ENCODE measurements at regions not wholly inside any gene's neighbourhood (a gene's known extent, or its start where the extent isn't known, plus 50 kb on each side); places are given as distances from the start of the nearest gene placed in this dataset.
A peak's percentile ranks its signal among the peaks of the same experiment; 100 is the strongest.

GRCh38 chr2:16584084-16584483 is 81.5 kb downstream of the CYRIA start:
- Mint-ChIP-seq H3K4me1 (no peaks in the 10 kb centered on the region), H3K36me3 (ENCODE audit: low read depth) (no peaks in the 10 kb centered on the region), H3K27me3 (peaks cover 2% of the 10 kb centered on the region), H3K4me3 (no peak overlapping the region), H3K27ac (no peak overlapping the region), H3K9me3 (no peaks in the 10 kb centered on the region)
- no peak for DNase-seq
- no peak for ATAC-seq

GRCh38 chr2:16581241-16581640 is 84.4 kb downstream of the CYRIA start:
- DNase-seq (no peak), ATAC-seq (no peak)
- Mint-ChIP-seq H3K27ac (no peak overlapping the region), H3K4me3 (no peak overlapping the region), H3K27me3 (peaks cover 2% of the 10 kb centered on the region), H3K9me3 (no peaks in the 10 kb centered on the region), H3K36me3 (ENCODE audit: low read depth) (peaks cover 5% of the 10 kb centered on the region), H3K4me1 (no peaks in the 10 kb centered on the region)

DNA sequence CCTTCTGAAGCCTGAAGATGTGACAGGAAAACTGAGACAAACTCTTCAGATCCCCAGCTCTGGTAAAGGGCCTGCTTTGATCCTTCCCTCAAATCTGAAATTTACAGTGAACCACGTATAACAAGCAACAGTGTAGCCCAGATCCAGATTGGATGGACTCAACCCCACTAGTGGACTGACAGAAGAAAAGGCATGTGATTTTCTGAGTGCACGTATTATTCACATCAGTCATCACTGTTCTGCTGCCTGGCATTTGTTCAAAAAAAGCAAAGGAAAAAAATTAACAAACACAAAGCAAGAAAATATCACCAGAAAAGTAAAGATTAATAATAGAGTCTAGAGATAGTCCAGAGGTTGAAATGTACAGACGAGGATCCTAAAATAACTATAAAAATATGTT is 87.6 kb downstream of the CYRIA start:
- Mint-ChIP-seq H3K4me3 (no peak overlapping the region), H3K27ac (no peak overlapping the region), H3K9me3 (peaks cover 5% of the 10 kb centered on the region), H3K36me3 (ENCODE audit: low read depth) (peaks cover 11% of the 10 kb centered on the region), H3K4me1 (no peaks in the 10 kb centered on the region), H3K27me3 (peaks cover 2% of the 10 kb centered on the region)
- ATAC-seq (no peak), DNase-seq (no peak)

- ATAC-seq (no peak), DNase-seq (no peak)
- Mint-ChIP-seq H3K27ac (no peak overlapping the region), H3K27me3 (no peaks in the 10 kb centered on the region), H3K9me3 (peaks cover 5% of the 10 kb centered on the region), H3K4me1 (no peaks in the 10 kb centered on the region), H3K36me3 (ENCODE audit: low read depth) (peaks cover 4% of the 10 kb centered on the region), H3K4me3 (no peak overlapping the region)
Measured at GRCh38 chr2:16570516-16570915, 95.1 kb downstream of the CYRIA start.

GRCh38 chr2:16568998-16569784 is 96.4 kb downstream of the CYRIA start:
- ATAC-seq (no peak), DNase-seq (no peak)
- H3K4me1 Mint-ChIP-seq: no peaks in the 10 kb centered on the region
- peaks cover 5% of the 10 kb centered on the region for H3K9me3 Mint-ChIP-seq
- no peaks in the 10 kb centered on the region for H3K27me3 Mint-ChIP-seq
- H3K4me3 Mint-ChIP-seq: no peak overlapping the region
- H3K36me3 Mint-ChIP-seq (ENCODE audit: low read depth): peaks cover 4% of the 10 kb centered on the region
- no peak overlapping the region for H3K27ac Mint-ChIP-seq

DNA sequence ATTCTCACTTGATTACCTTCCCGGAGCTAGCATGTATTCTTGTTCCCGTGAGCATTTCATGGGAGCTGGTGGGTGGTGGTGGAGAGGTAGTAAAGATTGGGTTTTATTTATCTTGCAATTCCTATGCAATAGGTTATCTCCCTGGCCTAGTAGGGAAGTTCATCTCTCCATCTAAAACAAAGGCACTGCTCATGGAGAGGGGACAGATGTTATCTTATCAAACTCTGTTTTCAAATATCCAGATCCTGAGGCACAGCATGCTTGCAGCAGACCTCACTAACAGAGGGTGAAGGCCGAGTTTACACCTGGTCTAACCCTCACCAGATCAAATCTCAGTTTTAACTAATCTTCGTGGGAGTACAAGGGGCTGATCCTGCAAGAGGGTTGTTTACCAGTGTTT is 98.9 kb downstream of the CYRIA start:
- Mint-ChIP-seq H3K36me3 (ENCODE audit: low read depth) (no peaks in the 10 kb centered on the region), H3K4me3 (no peak overlapping the region), H3K27ac (no peak overlapping the region), H3K4me1 (no peaks in the 10 kb centered on the region), H3K27me3 (no peaks in the 10 kb centered on the region), H3K9me3 (no peaks in the 10 kb centered on the region)
- ATAC-seq: no peak
- DNase-seq: no peak

- H3K9me3 Mint-ChIP-seq: no peaks in the 10 kb centered on the region
- H3K4me3 Mint-ChIP-seq: no peak overlapping the region
- H3K4me1 Mint-ChIP-seq: no peaks in the 10 kb centered on the region
- ATAC-seq: no peak
- H3K36me3 Mint-ChIP-seq (ENCODE audit: low read depth): peaks cover 2% of the 10 kb centered on the region
- DNase-seq: no peak
- no peak overlapping the region for H3K27ac Mint-ChIP-seq
- H3K27me3 Mint-ChIP-seq: no peaks in the 10 kb centered on the region
Measured at GRCh38 chr2:16565481-16565880, 100.2 kb downstream of the CYRIA start.

- ATAC-seq: no peak
- H3K4me1 Mint-ChIP-seq: no peaks in the 10 kb centered on the region
- no peaks in the 10 kb centered on the region for H3K27me3 Mint-ChIP-seq
- no peak for DNase-seq
- H3K4me3 Mint-ChIP-seq: no peak overlapping the region
- H3K36me3 Mint-ChIP-seq (ENCODE audit: low read depth): peaks cover 2% of the 10 kb centered on the region
- no peak overlapping the region for H3K27ac Mint-ChIP-seq
- no peaks in the 10 kb centered on the region for H3K9me3 Mint-ChIP-seq
Measured at GRCh38 chr2:16561676-16562075, 104.0 kb downstream of the CYRIA start.

DNA sequence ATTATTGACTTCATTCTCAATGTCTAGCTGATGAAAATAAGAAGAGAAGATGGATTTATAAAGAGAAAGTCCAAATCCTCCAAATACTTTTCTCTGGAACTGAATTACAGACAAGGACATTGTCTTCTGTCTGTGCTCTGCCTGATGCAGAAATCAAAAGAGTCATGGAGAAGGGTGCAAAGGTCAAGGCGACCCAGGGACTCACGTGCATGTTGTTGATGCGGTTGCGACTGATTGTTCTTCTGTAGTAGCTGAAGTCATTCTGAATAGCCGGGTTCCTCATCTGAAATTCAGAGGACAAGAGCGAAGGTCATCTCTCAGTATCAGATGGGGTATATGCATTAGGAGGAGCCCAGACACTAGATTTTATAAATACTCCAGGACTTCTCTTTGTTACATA is 104.4 kb downstream of the CYRIA start:
- H3K9me3 Mint-ChIP-seq: no peaks in the 10 kb centered on the region
- H3K36me3 Mint-ChIP-seq (ENCODE audit: low read depth): peaks cover 4% of the 10 kb centered on the region
- DNase-seq (no peak), ATAC-seq (no peak)
- no peak overlapping the region for H3K27ac Mint-ChIP-seq
- peaks cover 3% of the 10 kb centered on the region for H3K27me3 Mint-ChIP-seq
- H3K4me3 Mint-ChIP-seq: no peak overlapping the region
- no peaks in the 10 kb centered on the region for H3K4me1 Mint-ChIP-seq

- Mint-ChIP-seq H3K9me3 (no peaks in the 10 kb centered on the region), H3K27me3 (peaks cover 3% of the 10 kb centered on the region), H3K27ac (no peak overlapping the region), H3K36me3 (ENCODE audit: low read depth) (peaks cover 4% of the 10 kb centered on the region), H3K4me3 (no peak overlapping the region), H3K4me1 (no peaks in the 10 kb centered on the region)
- DNase-seq: no peak
- no peak for ATAC-seq
Measured at GRCh38 chr2:16559278-16560067, 106.2 kb downstream of the CYRIA start.

DNA sequence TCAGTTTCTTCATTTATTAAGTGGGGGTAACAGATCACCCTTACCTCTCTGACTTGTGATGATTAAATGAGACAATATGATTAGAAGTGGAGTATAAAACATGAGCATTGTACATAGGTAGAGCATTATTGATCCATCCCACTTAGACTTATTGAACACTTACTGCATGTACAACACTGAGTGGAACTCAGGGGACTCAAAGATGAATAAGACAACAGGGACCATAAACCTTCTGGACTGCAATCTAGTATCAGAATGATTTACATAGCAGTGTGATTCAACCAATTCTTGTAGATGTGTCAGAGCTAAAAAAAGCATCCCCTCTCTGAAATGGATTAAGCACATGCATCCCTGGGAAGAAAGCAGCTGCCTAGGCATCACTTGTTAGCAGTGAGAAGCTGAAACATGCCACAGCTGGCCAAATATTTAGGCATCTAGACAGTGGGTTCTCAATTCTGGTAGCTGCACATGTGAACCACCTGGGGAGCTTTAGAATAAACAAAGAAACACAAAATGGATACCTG is 111.5 kb downstream of the CYRIA start:
- DNase-seq (no peak), ATAC-seq (no peak)
- H3K36me3 Mint-ChIP-seq (ENCODE audit: low read depth): peaks cover 2% of the 10 kb centered on the region
- no peaks in the 10 kb centered on the region for H3K9me3 Mint-ChIP-seq
- H3K4me3 Mint-ChIP-seq: no peak overlapping the region
- no peak overlapping the region for H3K27ac Mint-ChIP-seq
- H3K27me3 Mint-ChIP-seq: peaks cover 3% of the 10 kb centered on the region
- H3K4me1 Mint-ChIP-seq: no peaks in the 10 kb centered on the region

- Mint-ChIP-seq H3K9me3 (no peaks in the 10 kb centered on the region), H3K27me3 (peaks cover 3% of the 10 kb centered on the region), H3K27ac (no peak overlapping the region), H3K4me1 (no peaks in the 10 kb centered on the region), H3K36me3 (ENCODE audit: low read depth) (peaks cover 2% of the 10 kb centered on the region), H3K4me3 (no peak overlapping the region)
- DNase-seq (peak; percentile 17), ATAC-seq (no peak)
Measured at GRCh38 chr2:16553226-16553625, 112.4 kb downstream of the CYRIA start.

GRCh38 chr2:16552202-16552601 is 113.4 kb downstream of the CYRIA start:
- H3K4me3 Mint-ChIP-seq: no peak overlapping the region
- ATAC-seq: no peak
- H3K9me3 Mint-ChIP-seq: no peaks in the 10 kb centered on the region
- no peak for DNase-seq
- no peaks in the 10 kb centered on the region for H3K4me1 Mint-ChIP-seq
- peaks cover 4% of the 10 kb centered on the region for H3K27me3 Mint-ChIP-seq
- H3K27ac Mint-ChIP-seq: no peak overlapping the region
- peaks cover 2% of the 10 kb centered on the region for H3K36me3 Mint-ChIP-seq (ENCODE audit: low read depth)

DNA sequence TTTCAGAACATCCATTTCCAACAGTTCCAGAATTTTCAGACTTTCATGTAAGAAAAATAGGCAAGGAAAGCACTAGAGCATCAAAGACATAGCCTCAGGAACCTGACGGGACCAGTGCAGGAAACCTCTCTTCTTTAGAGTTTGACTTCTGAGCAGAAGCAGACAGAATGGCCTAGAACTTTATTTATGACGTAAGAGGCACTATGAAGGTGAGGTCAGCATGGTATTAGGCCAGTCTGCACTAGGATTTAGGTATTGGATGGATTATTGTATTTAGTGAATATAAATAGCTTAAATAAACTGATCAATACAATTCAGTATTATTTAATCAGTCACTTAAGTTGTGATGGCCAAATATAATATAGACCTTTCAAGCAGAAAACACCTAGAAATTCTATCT is 117.6 kb downstream of the CYRIA start:
- H3K4me1 Mint-ChIP-seq: no peaks in the 10 kb centered on the region
- DNase-seq (no peak), ATAC-seq (no peak)
- H3K9me3 Mint-ChIP-seq: no peaks in the 10 kb centered on the region
- H3K4me3 Mint-ChIP-seq: no peak overlapping the region
- H3K27me3 Mint-ChIP-seq: peaks cover 4% of the 10 kb centered on the region
- no peak overlapping the region for H3K27ac Mint-ChIP-seq
- H3K36me3 Mint-ChIP-seq (ENCODE audit: low read depth): no peaks in the 10 kb centered on the region

DNA sequence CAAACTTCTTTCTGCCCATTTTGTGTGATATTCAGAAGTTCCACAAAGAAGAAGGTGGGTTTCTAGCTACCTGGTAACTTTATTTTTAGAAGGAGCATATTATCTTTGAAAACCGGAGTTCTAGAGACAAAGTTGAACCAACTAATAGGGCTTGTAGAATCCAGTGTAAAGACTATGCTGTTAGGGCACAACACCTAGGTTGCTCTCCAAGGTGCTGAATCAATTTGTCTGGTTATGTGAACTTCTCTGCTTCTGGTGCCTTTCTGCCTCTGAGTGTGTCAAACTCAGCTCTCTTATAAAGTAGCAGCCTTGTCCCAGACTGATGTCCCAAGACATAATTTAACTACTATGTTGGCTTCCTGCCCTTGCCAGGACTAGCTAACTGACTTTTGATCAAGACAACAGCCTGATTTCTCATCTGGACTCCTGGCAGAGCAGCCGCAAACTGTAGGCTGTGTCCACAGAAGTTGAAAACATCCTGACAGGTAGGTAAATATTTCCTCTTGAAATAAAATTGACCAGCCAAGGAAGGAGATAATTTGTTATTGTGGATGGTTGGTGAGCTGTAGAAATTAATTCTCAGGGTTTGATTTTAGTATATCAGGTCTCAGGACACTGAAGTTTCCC is 119.4 kb downstream of the CYRIA start:
- Mint-ChIP-seq H3K4me1 (no peaks in the 10 kb centered on the region), H3K4me3 (no peak overlapping the region), H3K36me3 (ENCODE audit: low read depth) (no peaks in the 10 kb centered on the region), H3K27me3 (peaks cover 4% of the 10 kb centered on the region), H3K27ac (no peak overlapping the region), H3K9me3 (no peaks in the 10 kb centered on the region)
- ATAC-seq: no peak
- no peak for DNase-seq

Data from activated naive CD8-positive, alpha-beta T cell treated with anti-CD3 and anti-CD28 coated beads, Interleukin-2, amount 50 U/mL, for 24 hours (primary cell).